ENCODE measurements at regions not wholly inside any gene's neighbourhood (a gene's known extent, or its start where the extent isn't known, plus 50 kb on each side); places are given as distances from the start of the nearest gene placed in this dataset.

- no peak for TF ChIP-seq CTCF (IDR thresholded peaks at IDR 0.05; ENCODE audit: low read depth, low read length)
- no peak overlapping the region for H3K27ac ChIP-seq
- no peaks in the 10 kb centered on the region for H3K36me3 ChIP-seq
- no peaks in the 10 kb centered on the region for H3K9me3 ChIP-seq (ENCODE audit: severe bottlenecking)
- H3K4me3 ChIP-seq (ENCODE audit: low read depth, low read length): no peak overlapping the region
- H3K27me3 ChIP-seq (ENCODE audit: insufficient read depth, low read depth, severe bottlenecking): peaks cover 3% of the 10 kb centered on the region
- no peak for DNase-seq
Measured at GRCh38 chrX:115936008-115936407, 234.5 kb upstream of the AGTR2 start.

GRCh38 chrX:115939070-115939469 is 231.5 kb upstream of the AGTR2 start:
- DNase-seq: no peak
- no peaks in the 10 kb centered on the region for H3K9me3 ChIP-seq (ENCODE audit: severe bottlenecking)
- H3K27me3 ChIP-seq (ENCODE audit: insufficient read depth, low read depth, severe bottlenecking): no peaks in the 10 kb centered on the region
- H3K4me3 ChIP-seq (ENCODE audit: low read depth, low read length): no peak overlapping the region
- no peak for TF ChIP-seq CTCF (IDR thresholded peaks at IDR 0.05; ENCODE audit: low read depth, low read length)
- no peaks in the 10 kb centered on the region for H3K36me3 ChIP-seq
- H3K27ac ChIP-seq: no peak overlapping the region

- no peaks in the 10 kb centered on the region for H3K27me3 ChIP-seq (ENCODE audit: insufficient read depth, low read depth, severe bottlenecking)
- H3K4me3 ChIP-seq (ENCODE audit: low read depth, low read length): no peak overlapping the region
- no peaks in the 10 kb centered on the region for H3K9me3 ChIP-seq (ENCODE audit: severe bottlenecking)
- H3K36me3 ChIP-seq: no peaks in the 10 kb centered on the region
- peak overlapping the region; percentile 97 for H3K27ac ChIP-seq
- DNase-seq: no peak
- TF ChIP-seq CTCF (IDR thresholded peaks at IDR 0.05; ENCODE audit: low read depth, low read length): no peak
Measured at GRCh38 chrX:115939636-115940160, 230.8 kb upstream of the AGTR2 start.

DNA sequence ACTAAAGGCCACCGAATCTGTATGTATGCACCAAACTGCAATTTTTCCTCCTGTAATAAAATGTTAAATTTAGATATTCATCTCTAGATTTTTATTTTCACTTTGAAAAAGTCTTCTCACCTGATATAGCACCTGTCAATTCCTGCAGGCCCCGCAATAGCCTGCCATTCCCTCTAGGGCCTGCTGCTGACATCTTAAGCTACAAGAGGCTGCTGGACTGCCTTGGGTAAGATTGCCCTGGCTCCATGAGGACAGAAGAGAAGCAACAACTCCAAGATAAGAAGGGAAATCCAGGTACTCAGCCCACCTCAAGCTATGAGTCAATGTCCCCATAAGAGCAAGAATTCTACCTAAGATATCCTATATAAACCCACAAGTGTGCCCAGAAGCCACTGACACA is 230.2 kb upstream of the AGTR2 start:
- H3K4me3 ChIP-seq (ENCODE audit: low read depth, low read length): no peak overlapping the region
- H3K27ac ChIP-seq: peak overlapping the region; percentile 97
- no peaks in the 10 kb centered on the region for H3K36me3 ChIP-seq
- no peaks in the 10 kb centered on the region for H3K27me3 ChIP-seq (ENCODE audit: insufficient read depth, low read depth, severe bottlenecking)
- peak; percentile 28; the same call in 1 of the 2 replicates for TF ChIP-seq CTCF (IDR thresholded peaks at IDR 0.05; ENCODE audit: low read depth, low read length)
- H3K9me3 ChIP-seq (ENCODE audit: severe bottlenecking): no peaks in the 10 kb centered on the region
- DNase-seq: peak; percentile 63

DNA sequence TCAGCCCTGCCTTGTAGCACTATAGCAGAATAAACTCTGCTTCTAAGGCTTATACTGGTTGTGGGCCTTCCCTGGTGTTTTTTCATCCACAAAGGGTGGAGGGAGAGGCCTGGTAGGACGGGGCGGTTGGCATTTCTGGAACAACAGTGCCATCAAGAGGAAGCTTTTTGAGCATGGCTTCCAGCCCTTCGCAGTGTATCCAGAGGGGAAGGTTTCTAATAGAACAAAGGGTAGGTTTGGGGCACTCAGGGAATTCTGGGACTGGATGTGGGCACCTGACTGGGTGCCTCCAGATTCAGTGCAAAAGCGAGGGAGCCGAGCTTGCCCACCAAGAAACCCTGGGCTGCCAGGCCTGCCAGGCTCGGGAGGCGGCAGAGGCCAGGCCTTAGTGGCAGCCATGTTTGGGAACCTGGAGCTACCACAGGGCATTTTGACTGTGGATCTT is 229.6 kb upstream of the AGTR2 start:
- H3K27me3 ChIP-seq (ENCODE audit: insufficient read depth, low read depth, severe bottlenecking): no peaks in the 10 kb centered on the region
- peak overlapping the region; percentile 34 for H3K4me3 ChIP-seq (ENCODE audit: low read depth, low read length)
- peak overlapping the region; percentile 97 for H3K27ac ChIP-seq
- H3K36me3 ChIP-seq: no peaks in the 10 kb centered on the region
- no peaks in the 10 kb centered on the region for H3K9me3 ChIP-seq (ENCODE audit: severe bottlenecking)
- peak; percentile 94 for DNase-seq
- TF ChIP-seq CTCF (IDR thresholded peaks at IDR 0.05; ENCODE audit: low read depth, low read length): peak; percentile 59

DNA sequence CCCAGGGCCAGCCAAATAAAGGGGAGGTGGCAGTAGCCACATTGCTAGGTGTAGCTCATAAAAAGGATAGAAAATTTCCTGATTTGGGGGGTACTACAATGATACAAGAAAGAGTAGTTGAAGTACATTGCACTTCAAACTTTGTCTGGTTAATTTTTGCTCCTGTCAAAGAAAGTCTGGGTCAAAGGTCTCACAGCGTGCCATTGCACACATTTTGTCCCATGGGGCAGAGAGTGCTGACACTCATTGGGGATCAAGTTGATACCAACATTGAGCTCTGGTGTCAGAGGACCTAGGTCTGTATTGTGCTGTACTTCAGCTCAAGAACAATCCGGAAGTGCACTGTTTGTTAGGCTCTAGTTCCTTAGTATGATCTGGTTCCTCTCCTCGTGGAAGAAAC is 229.2 kb upstream of the AGTR2 start:
- H3K27me3 ChIP-seq (ENCODE audit: insufficient read depth, low read depth, severe bottlenecking): no peaks in the 10 kb centered on the region
- H3K9me3 ChIP-seq (ENCODE audit: severe bottlenecking): no peaks in the 10 kb centered on the region
- peak overlapping the region; percentile 97 for H3K27ac ChIP-seq
- TF ChIP-seq CTCF (IDR thresholded peaks at IDR 0.05; ENCODE audit: low read depth, low read length): no peak
- no peaks in the 10 kb centered on the region for H3K36me3 ChIP-seq
- H3K4me3 ChIP-seq (ENCODE audit: low read depth, low read length): no peak overlapping the region
- no peak for DNase-seq

All from WERI-Rb-1 (cell line).